ENCODE measurements at regions not wholly inside any gene's neighbourhood (a gene's known extent, or its start where the extent isn't known, plus 50 kb on each side); places are given as distances from the start of the nearest gene placed in this dataset.

GRCh38 chr16:52680993-52681392 lies 134.1 kb upstream of the TOX3 start:
- TF ChIP-seq CTCF (IDR thresholded peaks at IDR 0.05 in 4 of 5, conservative IDR thresholded peaks at IDR 0.05 in 1 of 5) (no peak), POLR2A (IDR thresholded peaks at IDR 0.05) (no peak)
